ENCODE measurements at regions not wholly inside any gene's neighbourhood (a gene's known extent, or its start where the extent isn't known, plus 50 kb on each side); places are given as distances from the start of the nearest gene placed in this dataset.

DNA sequence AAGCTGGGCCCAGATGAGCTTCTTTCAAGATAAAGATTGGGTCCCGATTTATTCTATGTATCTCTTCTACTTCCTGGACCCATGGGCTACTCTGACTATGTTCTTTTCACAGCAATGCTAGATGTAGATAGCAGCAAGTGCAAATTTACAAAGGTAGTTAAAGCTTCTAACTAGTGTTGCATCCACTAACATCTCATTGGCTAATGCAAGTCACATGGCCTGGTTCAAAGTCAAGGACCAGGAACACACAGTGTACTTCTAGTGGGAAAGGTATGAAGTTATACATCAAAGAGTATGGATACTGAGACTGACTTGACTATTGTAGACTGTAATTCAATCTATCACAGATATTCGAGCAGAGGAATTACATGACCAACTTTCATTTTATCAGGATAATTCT is 588.8 kb downstream of the PLA2G4A start:
- no peaks in the 10 kb centered on the region for H3K9me3 ChIP-seq (ENCODE audit: low read length)
- no peak overlapping the region for H3K27ac ChIP-seq (ENCODE audit: low read length)
- no peaks in the 10 kb centered on the region for H3K79me2 ChIP-seq (replicated peaks; ENCODE audit: insufficient read depth, low read length)
- no peaks in the 10 kb centered on the region for H4K20me1 ChIP-seq (ENCODE audit: insufficient read depth)
- H3F3A ChIP-seq (ENCODE audit: insufficient read depth, low read length, poor library complexity, severe bottlenecking): peaks cover 3% of the 10 kb centered on the region
- no peak overlapping the region for H3K4me2 ChIP-seq (ENCODE audit: low read length)
- TF ChIP-seq, protein P1, sequence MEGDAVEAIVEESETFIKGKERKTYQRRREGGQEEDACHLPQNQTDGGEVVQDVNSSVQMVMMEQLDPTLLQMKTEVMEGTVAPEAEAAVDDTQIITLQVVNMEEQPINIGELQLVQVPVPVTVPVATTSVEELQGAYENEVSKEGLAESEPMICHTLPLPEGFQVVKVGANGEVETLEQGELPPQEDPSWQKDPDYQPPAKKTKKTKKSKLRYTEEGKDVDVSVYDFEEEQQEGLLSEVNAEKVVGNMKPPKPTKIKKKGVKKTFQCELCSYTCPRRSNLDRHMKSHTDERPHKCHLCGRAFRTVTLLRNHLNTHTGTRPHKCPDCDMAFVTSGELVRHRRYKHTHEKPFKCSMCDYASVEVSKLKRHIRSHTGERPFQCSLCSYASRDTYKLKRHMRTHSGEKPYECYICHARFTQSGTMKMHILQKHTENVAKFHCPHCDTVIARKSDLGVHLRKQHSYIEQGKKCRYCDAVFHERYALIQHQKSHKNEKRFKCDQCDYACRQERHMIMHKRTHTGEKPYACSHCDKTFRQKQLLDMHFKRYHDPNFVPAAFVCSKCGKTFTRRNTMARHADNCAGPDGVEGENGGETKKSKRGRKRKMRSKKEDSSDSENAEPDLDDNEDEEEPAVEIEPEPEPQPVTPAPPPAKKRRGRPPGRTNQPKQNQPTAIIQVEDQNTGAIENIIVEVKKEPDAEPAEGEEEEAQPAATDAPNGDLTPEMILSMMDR (IDR thresholded peaks at IDR 0.05; ENCODE audit: poor library complexity, severe bottlenecking): no peak
- TF ChIP-seq RAD21 (conservative IDR thresholded peaks at IDR 0.05) (no peak), POLR2AphosphoS5 (IDR thresholded peaks at IDR 0.05) (no peak), TAF1 (IDR thresholded peaks at IDR 0.05; ENCODE audit: low read depth) (no peak)
- TF ChIP-seq, protein P2, sequence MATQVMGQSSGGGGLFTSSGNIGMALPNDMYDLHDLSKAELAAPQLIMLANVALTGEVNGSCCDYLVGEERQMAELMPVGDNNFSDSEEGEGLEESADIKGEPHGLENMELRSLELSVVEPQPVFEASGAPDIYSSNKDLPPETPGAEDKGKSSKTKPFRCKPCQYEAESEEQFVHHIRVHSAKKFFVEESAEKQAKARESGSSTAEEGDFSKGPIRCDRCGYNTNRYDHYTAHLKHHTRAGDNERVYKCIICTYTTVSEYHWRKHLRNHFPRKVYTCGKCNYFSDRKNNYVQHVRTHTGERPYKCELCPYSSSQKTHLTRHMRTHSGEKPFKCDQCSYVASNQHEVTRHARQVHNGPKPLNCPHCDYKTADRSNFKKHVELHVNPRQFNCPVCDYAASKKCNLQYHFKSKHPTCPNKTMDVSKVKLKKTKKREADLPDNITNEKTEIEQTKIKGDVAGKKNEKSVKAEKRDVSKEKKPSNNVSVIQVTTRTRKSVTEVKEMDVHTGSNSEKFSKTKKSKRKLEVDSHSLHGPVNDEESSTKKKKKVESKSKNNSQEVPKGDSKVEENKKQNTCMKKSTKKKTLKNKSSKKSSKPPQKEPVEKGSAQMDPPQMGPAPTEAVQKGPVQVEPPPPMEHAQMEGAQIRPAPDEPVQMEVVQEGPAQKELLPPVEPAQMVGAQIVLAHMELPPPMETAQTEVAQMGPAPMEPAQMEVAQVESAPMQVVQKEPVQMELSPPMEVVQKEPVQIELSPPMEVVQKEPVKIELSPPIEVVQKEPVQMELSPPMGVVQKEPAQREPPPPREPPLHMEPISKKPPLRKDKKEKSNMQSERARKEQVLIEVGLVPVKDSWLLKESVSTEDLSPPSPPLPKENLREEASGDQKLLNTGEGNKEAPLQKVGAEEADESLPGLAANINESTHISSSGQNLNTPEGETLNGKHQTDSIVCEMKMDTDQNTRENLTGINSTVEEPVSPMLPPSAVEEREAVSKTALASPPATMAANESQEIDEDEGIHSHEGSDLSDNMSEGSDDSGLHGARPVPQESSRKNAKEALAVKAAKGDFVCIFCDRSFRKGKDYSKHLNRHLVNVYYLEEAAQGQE (IDR thresholded peaks at IDR 0.05; ENCODE audit: borderline replicate concordance): no peak
- H3K4me3 ChIP-seq (ENCODE audit: low read length): no peak overlapping the region
- no peaks in the 10 kb centered on the region for H3K27me3 ChIP-seq (ENCODE audit: insufficient read depth, low read depth, low read length)
- H3K9ac ChIP-seq (ENCODE audit: low read length): no peak overlapping the region
- no peaks in the 10 kb centered on the region for H3K36me3 ChIP-seq (ENCODE audit: insufficient read depth, low read length)
- no peaks in the 10 kb centered on the region for H3K9me2 ChIP-seq (ENCODE audit: insufficient read depth, low read length)
- no peak overlapping the region for H2AFZ ChIP-seq (ENCODE audit: low read depth, low read length)

DNA sequence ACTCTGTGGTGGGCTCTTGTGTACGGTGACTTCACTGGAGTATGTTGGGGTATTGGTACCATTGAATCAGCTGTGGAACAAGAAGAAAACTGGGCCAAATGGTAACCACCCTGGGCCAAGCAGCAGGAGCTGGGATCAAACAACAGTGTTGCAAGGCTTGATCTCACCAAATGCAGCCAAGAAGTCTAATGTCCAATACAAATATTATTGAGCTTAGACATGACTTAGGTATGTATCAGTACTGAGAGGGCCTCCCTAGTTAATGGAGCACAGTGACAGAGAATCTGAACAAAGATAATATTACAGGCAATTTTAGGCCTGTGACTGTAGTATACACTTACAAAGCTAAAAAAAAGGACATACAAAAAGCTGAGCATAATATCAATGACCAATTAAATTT is 604.8 kb downstream of the PLA2G4A start:
- Histone ChIP-seq H3K36me3 (ENCODE audit: insufficient read depth, low read length) (no peaks in the 10 kb centered on the region), H3K27me3 (ENCODE audit: insufficient read depth, low read depth, low read length) (no peaks in the 10 kb centered on the region), H3K9ac (ENCODE audit: low read length) (no peak overlapping the region), H4K20me1 (ENCODE audit: insufficient read depth) (no peaks in the 10 kb centered on the region), H3K9me3 (ENCODE audit: low read length) (no peaks in the 10 kb centered on the region), H3K9me2 (ENCODE audit: insufficient read depth, low read length) (no peaks in the 10 kb centered on the region), H3K4me3 (ENCODE audit: low read length) (no peak overlapping the region), H2AFZ (ENCODE audit: low read depth, low read length) (no peak overlapping the region), H3F3A (ENCODE audit: insufficient read depth, low read length, poor library complexity, severe bottlenecking) (no peaks in the 10 kb centered on the region), H3K27ac (ENCODE audit: low read length) (no peak overlapping the region), H3K79me2 (replicated peaks; ENCODE audit: insufficient read depth, low read length) (no peaks in the 10 kb centered on the region), H3K4me2 (ENCODE audit: low read length) (no peak overlapping the region)
- TF ChIP-seq SMC3 (conservative IDR thresholded peaks at IDR 0.05; ENCODE audit: poor library complexity): no peak
- TF ChIP-seq, protein P2 (IDR thresholded peaks at IDR 0.05; ENCODE audit: borderline replicate concordance): no peak
- no peak for TF ChIP-seq MXI1 (conservative IDR thresholded peaks at IDR 0.05; ENCODE audit: poor library complexity, severe bottlenecking)
- TF ChIP-seq, protein P1 (IDR thresholded peaks at IDR 0.05; ENCODE audit: poor library complexity, severe bottlenecking): no peak
- TF ChIP-seq EP300 (conservative IDR thresholded peaks at IDR 0.05; ENCODE audit: poor library complexity, severe bottlenecking): no peak
- no peak for TF ChIP-seq TAF1 (IDR thresholded peaks at IDR 0.05; ENCODE audit: low read depth)
- no peak for TF ChIP-seq POLR2AphosphoS5 (IDR thresholded peaks at IDR 0.05)
- TF ChIP-seq RAD21 (conservative IDR thresholded peaks at IDR 0.05): no peak
- TF ChIP-seq EZH2 (IDR thresholded peaks at IDR 0.05; ENCODE audit: borderline replicate concordance, insufficient read depth, low read length, poor library complexity, severe bottlenecking): no peak
